Chondrocyte (in vitro differentiated cells): ENCODE measurements at regions not wholly inside any gene's neighbourhood (a gene's known extent, or its start where the extent isn't known, plus 50 kb on each side); places are given as distances from the start of the nearest gene placed in this dataset.
A peak's percentile ranks its signal among the peaks of the same experiment; 100 is the strongest.
"Not testable (repeated sequence)": the region's sequence is repeated elsewhere in the genome, so short reads cannot be mapped to it uniquely, and the experiment has no call there.

Source experiments
- DNase-seq: peaks from one replicate; pipeline ENCODE4 v3.0.0; 2021; ENCODE audit warnings: mixed read lengths, low spot score
- H3K27ac Mint-ChIP-seq: one replicate; pipeline ENCODE4 v1.8.0; 2021; ENCODE audit warnings: mild to moderate bottlenecking, moderate library complexity, mixed read lengths; ENCODE audit not compliant: unreplicated experiment
- H3K27me3 Mint-ChIP-seq: 2 replicates; pipeline ENCODE4 v1.8.0; 2021; ENCODE audit warnings: low read depth, mixed read lengths
- H3K36me3 Mint-ChIP-seq: 2 replicates; pipeline ENCODE4 v1.8.0; 2021; ENCODE audit warnings: low read depth, mixed read lengths
- H3K4me1 Mint-ChIP-seq: 2 replicates; pipeline ENCODE4 v1.8.0; 2021; ENCODE audit warnings: low read depth, mild to moderate bottlenecking, mixed read lengths
- H3K4me3 Mint-ChIP-seq: one replicate; pipeline ENCODE4 v1.8.0; 2021; ENCODE audit warnings: mild to moderate bottlenecking, moderate library complexity, mixed read lengths; ENCODE audit not compliant: unreplicated experiment
- H3K9me3 Mint-ChIP-seq: 2 replicates; pipeline ENCODE4 v1.8.0; 2021; ENCODE audit warnings: low read depth, mixed read lengths

- not testable (repeated sequence) for H3K27me3 Mint-ChIP-seq, H3K4me3 Mint-ChIP-seq, DNase-seq, H3K27ac Mint-ChIP-seq, H3K9me3 Mint-ChIP-seq, H3K4me1 Mint-ChIP-seq, H3K36me3 Mint-ChIP-seq
Observed at GRCh38 chr2:90289291-90289980, 1598.0 kb downstream of the RPIA start.

- H3K9me3 Mint-ChIP-seq, H3K4me3 Mint-ChIP-seq, H3K27me3 Mint-ChIP-seq: not testable (repeated sequence)
Observed at GRCh38 chr2:90290701-90291100, 1599.2 kb downstream of the RPIA start.

GRCh38 chr2:90291168-90291883 is 1599.9 kb downstream of the RPIA start:
- H3K36me3 Mint-ChIP-seq, H3K4me1 Mint-ChIP-seq, H3K27me3 Mint-ChIP-seq, H3K9me3 Mint-ChIP-seq, H3K4me3 Mint-ChIP-seq, DNase-seq, H3K27ac Mint-ChIP-seq: not testable (repeated sequence)

More at GRCh38 chr2:90290701-90291100, 1599.2 kb downstream of the RPIA start:
- not testable (repeated sequence) for H3K4me1 Mint-ChIP-seq, H3K27ac Mint-ChIP-seq, DNase-seq, H3K36me3 Mint-ChIP-seq

- not testable (repeated sequence) for DNase-seq, H3K4me3 Mint-ChIP-seq, H3K4me1 Mint-ChIP-seq, H3K27ac Mint-ChIP-seq, H3K27me3 Mint-ChIP-seq, H3K9me3 Mint-ChIP-seq, H3K36me3 Mint-ChIP-seq
Observed at GRCh38 chr2:90291934-90292333, 1600.5 kb downstream of the RPIA start.

- H3K4me3 Mint-ChIP-seq, H3K4me1 Mint-ChIP-seq, H3K27me3 Mint-ChIP-seq, H3K9me3 Mint-ChIP-seq, H3K27ac Mint-ChIP-seq, H3K36me3 Mint-ChIP-seq, DNase-seq: not testable (repeated sequence)
Observed at GRCh38 chr2:90292451-90292850, 1601.0 kb downstream of the RPIA start.

- not testable (repeated sequence) for H3K9me3 Mint-ChIP-seq, H3K27me3 Mint-ChIP-seq, H3K4me1 Mint-ChIP-seq, H3K4me3 Mint-ChIP-seq, H3K36me3 Mint-ChIP-seq, H3K27ac Mint-ChIP-seq
- DNase-seq: peak; percentile 97
Observed at GRCh38 chr2:90293224-90293623, 1601.8 kb downstream of the RPIA start.

GRCh38 chr2:90293806-90294205 is 1602.3 kb downstream of the RPIA start:
- H3K36me3 Mint-ChIP-seq, H3K4me1 Mint-ChIP-seq, H3K9me3 Mint-ChIP-seq, H3K27ac Mint-ChIP-seq, DNase-seq, H3K27me3 Mint-ChIP-seq, H3K4me3 Mint-ChIP-seq: not testable (repeated sequence)

GRCh38 chr2:90295036-90295750 is 1603.7 kb downstream of the RPIA start:
- not testable (repeated sequence) for H3K9me3 Mint-ChIP-seq, H3K36me3 Mint-ChIP-seq, DNase-seq, H3K4me3 Mint-ChIP-seq, H3K4me1 Mint-ChIP-seq, H3K27me3 Mint-ChIP-seq, H3K27ac Mint-ChIP-seq

GRCh38 chr2:90296484-90296777 is 1605.0 kb downstream of the RPIA start:
- DNase-seq, H3K27me3 Mint-ChIP-seq, H3K27ac Mint-ChIP-seq: not testable (repeated sequence)

GRCh38 chr2:90297701-90298100 is 1606.2 kb downstream of the RPIA start:
- DNase-seq: not testable (repeated sequence)

More at GRCh38 chr2:90296484-90296777, 1605.0 kb downstream of the RPIA start:
- H3K36me3 Mint-ChIP-seq, H3K4me3 Mint-ChIP-seq, H3K4me1 Mint-ChIP-seq, H3K9me3 Mint-ChIP-seq: not testable (repeated sequence)

GRCh38 chr2:90298126-90298755 is 1606.8 kb downstream of the RPIA start:
- H3K27me3 Mint-ChIP-seq, H3K9me3 Mint-ChIP-seq, H3K4me3 Mint-ChIP-seq, H3K36me3 Mint-ChIP-seq, H3K27ac Mint-ChIP-seq, H3K4me1 Mint-ChIP-seq, DNase-seq: not testable (repeated sequence)

More at GRCh38 chr2:90297701-90298100, 1606.2 kb downstream of the RPIA start:
- H3K27me3 Mint-ChIP-seq, H3K4me3 Mint-ChIP-seq, H3K36me3 Mint-ChIP-seq, H3K27ac Mint-ChIP-seq, H3K4me1 Mint-ChIP-seq, H3K9me3 Mint-ChIP-seq: not testable (repeated sequence)

GRCh38 chr2:90298983-90299382 is 1607.5 kb downstream of the RPIA start:
- not testable (repeated sequence) for DNase-seq, H3K4me3 Mint-ChIP-seq, H3K9me3 Mint-ChIP-seq, H3K27me3 Mint-ChIP-seq, H3K4me1 Mint-ChIP-seq, H3K27ac Mint-ChIP-seq, H3K36me3 Mint-ChIP-seq
